HCT116 (cell line): ENCODE measurements at regions not wholly inside any gene's neighbourhood (a gene's known extent, or its start where the extent isn't known, plus 50 kb on each side); places are given as distances from the start of the nearest gene placed in this dataset.

Experiments
- ATAC-seq: fragments of 200-7000 bp; cut with Tn5 transposase; 2 replicates; pipeline ENCODE4 v1.9.1; 2020; ENCODE audit warnings: mild to moderate bottlenecking, moderate library complexity
- BruUV-seq: library from RNA; stranded (reverse); fragments of 400-500 nt; replicated peaks from 2 replicates; lab custom pipeline; 2021; lab: Mats Ljungman, UMichigan
- CTCF ChIA-PET: fragments of 300-600 bp; sonication (Branson Sonifier 250); formaldehyde crosslinking; loops from one replicate; lab custom pipeline; 2021; ENCODE audit warnings: antibody characterized with exemption; lab: Charles Lee
- POLR2A ChIA-PET: fragments of 300-600, 350-600 bp; sonication (Branson Sonifier 250); formaldehyde crosslinking; loops from one replicate; lab custom pipeline; 2021; ENCODE audit warnings: antibody characterized with exemption; lab: Charles Lee
- RAD21 ChIA-PET, 2 experiments: fragments of 300-600 bp; sonication (Branson Sonifier 250); formaldehyde crosslinking; loops; one replicate each; lab custom pipeline; 2023; ENCODE audit warnings: low total read pairs in 2 of 2; ENCODE audit not compliant: uncharacterized antibody in 2 of 2, unreplicated experiment in 2 of 2, low non-redundant PET in 1 of 2; lab: Charles Lee
- DNase-seq: peaks from one replicate; pipeline ENCODE4 v3.0.0-alpha.2; 2010; ENCODE audit warnings: low read depth, low spot score
- H2AFZ ChIP-seq: fragments of 200-600 bp; shearing (Covaris generic), sonication (generic); 2 replicates; pipeline ENCODE4 v1.6.1; 2017; ENCODE audit warnings: low read depth, mixed run types, mixed read lengths, antibody characterized with exemption, low read length; ENCODE audit not compliant: poor library complexity, severe bottlenecking
- H3K27ac ChIP-seq: 2 replicates; pipeline ENCODE4 v1.5.1; 2012; ENCODE audit warnings: low read depth, low read length
- H3K27me3 ChIP-seq: fragments of 200-600 bp; sonication (generic); 2 replicates; pipeline ENCODE4 v1.6.1; 2016; ENCODE audit warnings: mixed run types, low read length, mixed read lengths; ENCODE audit not compliant: insufficient read depth
- H3K36me3 ChIP-seq, 2 experiments: fragments of 200-500 bp in 1 of 2; fragments of 200-600 bp in 1 of 2; sonication (Bioruptor generic) in 1 of 2; sonication (generic) in 1 of 2; 2 replicates each; pipeline versions ENCODE4 v1.5.1 to v1.6.1; 2014 to 2016; ENCODE audit warnings: low read length in 2 of 2, inconsistent platforms in 1 of 2, mixed read lengths in 1 of 2, mixed run types in 1 of 2; ENCODE audit not compliant: insufficient read depth in 2 of 2, control insufficient read depth in 1 of 2
- H3K4me1 ChIP-seq, 2 experiments: fragments of 200-600 bp in 1 of 2; sonication (generic) in 1 of 2; 2 replicates each; pipeline versions ENCODE4 v1.5.1 to v1.6.1; 2012 to 2017; ENCODE audit warnings: low read length in 2 of 2, inconsistent platforms in 1 of 2, mild to moderate bottlenecking in 1 of 2, mixed read lengths in 1 of 2, mixed run types in 1 of 2, moderate library complexity in 1 of 2; ENCODE audit not compliant: insufficient read depth in 2 of 2, control insufficient read depth in 1 of 2
- H3K4me2 ChIP-seq: fragments of 200-600 bp; sonication (generic); 2 replicates; pipeline ENCODE4 v1.6.1; 2017; ENCODE audit warnings: mixed run types, low read length, mixed read lengths
- H3K4me3 ChIP-seq, 2 experiments: fragments of 200-600 bp in 1 of 2; sonication (generic) in 1 of 2; replicated peaks in 1 of 2; 2 replicates each; pipeline ENCODE4 v1.5.1; 2011 to 2016; ENCODE audit warnings: low read length in 2 of 2, control low read depth in 1 of 2, low read depth in 1 of 2, mild to moderate bottlenecking in 1 of 2, mixed read lengths in 1 of 2, mixed run types in 1 of 2
- H3K79me2 ChIP-seq: fragments of 200-600 bp; sonication (generic); 2 replicates; pipeline ENCODE4 v1.6.1; 2017; ENCODE audit warnings: mild to moderate bottlenecking, mixed run types, low read length, moderate library complexity, mixed read lengths; ENCODE audit not compliant: insufficient read depth
- H3K9ac ChIP-seq: fragments of 200-600 bp; sonication (generic); 2 replicates; pipeline ENCODE4 v1.6.1; 2016; ENCODE audit warnings: low read length, mixed read lengths
- H3K9me2 ChIP-seq: fragments of 200-600 bp; sonication (generic), shearing (Covaris generic); 2 replicates; pipeline ENCODE4 v1.6.1; 2017; ENCODE audit warnings: mixed run types, mild to moderate bottlenecking, moderate library complexity; ENCODE audit not compliant: insufficient read depth
- H3K9me3 ChIP-seq, 2 experiments: fragments of 200-500 bp in 1 of 2; fragments of 200-600 bp in 1 of 2; sonication (Bioruptor generic) in 1 of 2; sonication (generic) in 1 of 2; 2 replicates each; pipeline ENCODE4 v1.6.1; 2014 to 2017; ENCODE audit warnings: low read length in 2 of 2, mixed read lengths in 2 of 2, inconsistent platforms in 1 of 2, low read depth in 1 of 2, mild to moderate bottlenecking in 1 of 2, mixed run types in 1 of 2, moderate library complexity in 1 of 2; ENCODE audit not compliant: control insufficient read depth in 1 of 2, insufficient read depth in 1 of 2
- H4K20me1 ChIP-seq: fragments of 200-600 bp; sonication (generic), shearing (Covaris generic); 2 replicates; pipeline ENCODE4 v1.6.1; 2017; ENCODE audit warnings: mixed run types, mild to moderate bottlenecking, moderate library complexity; ENCODE audit not compliant: insufficient read depth
- CEBPB ChIP-seq: IDR thresholded peaks from 2 replicates; pipeline ENCODE4 v1.6.1; 2012; ENCODE audit warnings: low read depth
- EGR1 ChIP-seq: IDR thresholded peaks from 2 replicates; pipeline ENCODE4 v1.6.1; 2012; ENCODE audit warnings: low read depth
- EZH2phosphoT487 ChIP-seq: fragments of 200-600 bp; IDR thresholded peaks from 2 replicates; pipeline ENCODE4 v1.6.1; 2018; ENCODE audit warnings: antibody characterized with exemption, borderline replicate concordance
- JUND ChIP-seq: IDR thresholded peaks from 2 replicates; pipeline ENCODE4 v1.6.1; 2012
- TCF7L2 ChIP-seq: IDR thresholded peaks from 2 replicates; pipeline ENCODE4 v1.7.0; 2011; ENCODE audit warnings: borderline replicate concordance, inconsistent platforms; ENCODE audit not compliant: insufficient read depth, insufficient read length; ENCODE audit errors: extremely low read depth
- YY1 ChIP-seq: IDR thresholded peaks from 2 replicates; pipeline ENCODE4 v1.6.1; 2011; ENCODE audit warnings: low read length, low read depth, moderate library complexity, mild to moderate bottlenecking; ENCODE audit not compliant: insufficient replicate concordance; ENCODE audit errors: extremely low read depth
- ZFX ChIP-seq: fragments of 450-650 bp; IDR thresholded peaks from 2 replicates; pipeline ENCODE4 v1.6.1; 2017
- intact Hi-C: fragments of 100-400 bp; cut with micrococcal nuclease; formaldehyde crosslinking; loops from 2 replicates; pipeline ENCODE4 v1.10.0; 2022
- TF ChIP-seq, protein P1 (sequence below): IDR thresholded peaks from 2 replicates; pipeline ENCODE4 v1.6.1; 2011; ENCODE audit warnings: mild to moderate bottlenecking, low read length, moderate library complexity; ENCODE audit not compliant: insufficient replicate concordance; ENCODE audit errors: extremely low read depth
- TF ChIP-seq, protein P2 (sequence below), 3 experiments: fragments of 200-600 bp in 1 of 3; sonication (generic) in 1 of 3; IDR thresholded peaks in 2 of 3; conservative IDR thresholded peaks in 1 of 3; 2 replicates each; pipeline ENCODE4 v1.5.1; 2012 to 2017; ENCODE audit warnings: low read depth in 2 of 3, low read length in 2 of 3, antibody characterized with exemption in 1 of 3, borderline replicate concordance in 1 of 3, control low read depth in 1 of 3, mild to moderate bottlenecking in 1 of 3, mixed read lengths in 1 of 3, mixed run types in 1 of 3, moderate library complexity in 1 of 3; ENCODE audit not compliant: insufficient read depth in 1 of 3
- TF ChIP-seq, protein P3 (sequence below): IDR thresholded peaks from 2 replicates; pipeline ENCODE4 v1.6.1; 2012

DNA sequence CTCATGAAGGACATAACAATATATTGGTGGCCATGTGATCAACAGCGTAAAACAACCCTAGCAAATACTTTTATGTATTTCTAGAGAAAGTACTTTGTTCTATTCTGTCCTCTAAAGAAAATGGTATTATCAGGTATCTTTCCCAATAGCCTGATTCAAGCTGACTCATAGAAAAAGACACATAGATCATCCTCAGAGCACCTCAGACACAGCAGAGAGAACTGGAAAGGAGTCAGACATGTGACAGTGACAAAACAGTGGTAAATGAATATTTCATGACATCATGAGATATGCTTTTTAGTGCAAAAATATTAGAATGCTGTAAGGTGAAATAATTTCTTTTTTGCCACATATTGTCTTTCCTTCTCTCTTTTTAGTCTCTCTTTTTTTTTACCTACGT lies 1355.0 kb upstream of the MAP3K7 start (continued):
- TF ChIP-seq, protein P1, sequence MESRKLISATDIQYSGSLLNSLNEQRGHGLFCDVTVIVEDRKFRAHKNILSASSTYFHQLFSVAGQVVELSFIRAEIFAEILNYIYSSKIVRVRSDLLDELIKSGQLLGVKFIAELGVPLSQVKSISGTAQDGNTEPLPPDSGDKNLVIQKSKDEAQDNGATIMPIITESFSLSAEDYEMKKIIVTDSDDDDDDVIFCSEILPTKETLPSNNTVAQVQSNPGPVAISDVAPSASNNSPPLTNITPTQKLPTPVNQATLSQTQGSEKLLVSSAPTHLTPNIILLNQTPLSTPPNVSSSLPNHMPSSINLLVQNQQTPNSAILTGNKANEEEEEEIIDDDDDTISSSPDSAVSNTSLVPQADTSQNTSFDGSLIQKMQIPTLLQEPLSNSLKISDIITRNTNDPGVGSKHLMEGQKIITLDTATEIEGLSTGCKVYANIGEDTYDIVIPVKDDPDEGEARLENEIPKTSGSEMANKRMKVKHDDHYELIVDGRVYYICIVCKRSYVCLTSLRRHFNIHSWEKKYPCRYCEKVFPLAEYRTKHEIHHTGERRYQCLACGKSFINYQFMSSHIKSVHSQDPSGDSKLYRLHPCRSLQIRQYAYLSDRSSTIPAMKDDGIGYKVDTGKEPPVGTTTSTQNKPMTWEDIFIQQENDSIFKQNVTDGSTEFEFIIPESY: no peak
- no peak for TF ChIP-seq TCF7L2
- TF ChIP-seq, all 23 proteins: peak for 0

DNA sequence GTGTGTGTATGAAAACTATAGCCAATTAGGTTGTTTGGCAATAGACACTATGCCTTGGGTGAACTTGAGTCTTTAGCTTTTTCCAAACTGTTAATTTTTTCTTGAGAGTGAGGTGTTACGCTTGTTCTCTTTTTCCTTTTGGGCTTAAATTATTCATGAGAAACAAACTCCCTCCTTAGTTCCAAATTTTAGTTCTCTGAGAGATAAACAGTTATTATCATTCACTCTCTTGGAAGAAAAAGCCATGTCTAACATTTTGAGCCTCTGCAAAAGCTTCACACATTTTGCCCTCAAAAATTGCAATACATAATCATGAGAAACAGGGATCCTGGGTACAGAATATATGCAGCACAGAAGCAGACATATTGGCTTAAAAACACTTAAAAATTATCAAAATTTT lies 1353.9 kb upstream of the MAP3K7 start:
- no peaks in the 10 kb centered on the region for H4K20me1 ChIP-seq
- H3K79me2 ChIP-seq: no peaks in the 10 kb centered on the region
- DNase-seq (no peak), ATAC-seq (no peak)
- no peak overlapping the region for H2AFZ ChIP-seq
- ChIA-PET POLR2A (no interaction called here), RAD21 (no interaction called here), CTCF (no interaction called here)
- no peak overlapping the region for H3K27ac ChIP-seq
- TF ChIP-seq ZFX: no peak
- TF ChIP-seq, protein P2, sequence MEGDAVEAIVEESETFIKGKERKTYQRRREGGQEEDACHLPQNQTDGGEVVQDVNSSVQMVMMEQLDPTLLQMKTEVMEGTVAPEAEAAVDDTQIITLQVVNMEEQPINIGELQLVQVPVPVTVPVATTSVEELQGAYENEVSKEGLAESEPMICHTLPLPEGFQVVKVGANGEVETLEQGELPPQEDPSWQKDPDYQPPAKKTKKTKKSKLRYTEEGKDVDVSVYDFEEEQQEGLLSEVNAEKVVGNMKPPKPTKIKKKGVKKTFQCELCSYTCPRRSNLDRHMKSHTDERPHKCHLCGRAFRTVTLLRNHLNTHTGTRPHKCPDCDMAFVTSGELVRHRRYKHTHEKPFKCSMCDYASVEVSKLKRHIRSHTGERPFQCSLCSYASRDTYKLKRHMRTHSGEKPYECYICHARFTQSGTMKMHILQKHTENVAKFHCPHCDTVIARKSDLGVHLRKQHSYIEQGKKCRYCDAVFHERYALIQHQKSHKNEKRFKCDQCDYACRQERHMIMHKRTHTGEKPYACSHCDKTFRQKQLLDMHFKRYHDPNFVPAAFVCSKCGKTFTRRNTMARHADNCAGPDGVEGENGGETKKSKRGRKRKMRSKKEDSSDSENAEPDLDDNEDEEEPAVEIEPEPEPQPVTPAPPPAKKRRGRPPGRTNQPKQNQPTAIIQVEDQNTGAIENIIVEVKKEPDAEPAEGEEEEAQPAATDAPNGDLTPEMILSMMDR (IDR thresholded peaks at IDR 0.05 in 2 of 3, conservative IDR thresholded peaks at IDR 0.05 in 1 of 3; ENCODE audit: borderline replicate concordance in 1 of 3, insufficient read depth in 1 of 3, low read depth in 2 of 3, low read length in 2 of 3): no peak
- no peak for TF ChIP-seq EGR1
- no peak for TF ChIP-seq YY1
- TF ChIP-seq JUND: no peak
- no peak for TF ChIP-seq CEBPB
- TF ChIP-seq, protein P3, sequence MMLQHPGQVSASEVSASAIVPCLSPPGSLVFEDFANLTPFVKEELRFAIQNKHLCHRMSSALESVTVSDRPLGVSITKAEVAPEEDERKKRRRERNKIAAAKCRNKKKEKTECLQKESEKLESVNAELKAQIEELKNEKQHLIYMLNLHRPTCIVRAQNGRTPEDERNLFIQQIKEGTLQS: no peak
- TF ChIP-seq EZH2phosphoT487: no peak
- H3K4me3 ChIP-seq: no peak overlapping the region
- H3K27me3 ChIP-seq: no peaks in the 10 kb centered on the region
- no peak overlapping the region for H3K4me2 ChIP-seq
- H3K9ac ChIP-seq: no peak overlapping the region
- no TSS peak for BruUV-seq
- H3K9me3 ChIP-seq: peaks cover 0 to 11% of the 10 kb centered on the region in 2 experiments; a peak in 3 of 4 replicates
- H3K4me1 ChIP-seq: no peaks in the 10 kb centered on the region
- no peaks in the 10 kb centered on the region for H3K9me2 ChIP-seq
- no peaks in the 10 kb centered on the region for H3K36me3 ChIP-seq
- intact Hi-C loops: no loop called here
